Skeletal muscle tissue (tissue), 4 donors: ENCODE measurements at regions not wholly inside any gene's neighbourhood (a gene's known extent, or its start where the extent isn't known, plus 50 kb on each side); places are given as distances from the start of the nearest gene placed in this dataset. TPM values are rescaled to one million over a fixed set of nuclear protein-coding genes. Genes with fewer than 3 reads are reported as not detected.

Experiments
- H3K27ac ChIP-seq: one replicate; pipeline ENCODE4 v1.7.0; 2013; ENCODE audit warnings: mild to moderate bottlenecking, low read depth, low read length, inconsistent platforms
- H3K27me3 ChIP-seq, 3 donors: one replicate each; pipeline ENCODE4 v1.7.0; 2013; ENCODE audit warnings: low read length in 3 of 3; ENCODE audit not compliant: control insufficient read depth in 3 of 3, insufficient read depth in 3 of 3
- H3K36me3 ChIP-seq, 3 donors: one replicate each; pipeline ENCODE4 v1.7.0; 2013; ENCODE audit warnings: low read length in 3 of 3; ENCODE audit not compliant: control insufficient read depth in 3 of 3, insufficient read depth in 3 of 3
- H3K4me1 ChIP-seq, 3 donors: one replicate each; pipeline ENCODE4 v1.7.0; 2013; ENCODE audit warnings: low read length in 3 of 3, mild to moderate bottlenecking in 3 of 3; ENCODE audit not compliant: control insufficient read depth in 3 of 3, insufficient read depth in 3 of 3
- H3K4me3 ChIP-seq, 3 donors: one replicate each; pipeline ENCODE4 v1.7.0; 2013; ENCODE audit warnings: low read length in 3 of 3
- H3K9ac ChIP-seq, 3 donors: one replicate each; pipeline ENCODE4 v1.7.0; 2013; ENCODE audit warnings: low read length in 3 of 3, mild to moderate bottlenecking in 3 of 3, moderate library complexity in 2 of 3, low read depth in 1 of 3
- H3K9me3 ChIP-seq, 3 donors: one replicate each; pipeline ENCODE4 v1.7.0; 2013; ENCODE audit warnings: low read length in 3 of 3; ENCODE audit not compliant: control insufficient read depth in 3 of 3
- small RNA-seq: library from RNA; depleted of rRNA; stranded (forward); fragments of <200 nt; gene quantifications from one replicate; pipeline ENCODE3, GENCODE V24; 2014
- donor health status: Osteomylitis.

DNA sequence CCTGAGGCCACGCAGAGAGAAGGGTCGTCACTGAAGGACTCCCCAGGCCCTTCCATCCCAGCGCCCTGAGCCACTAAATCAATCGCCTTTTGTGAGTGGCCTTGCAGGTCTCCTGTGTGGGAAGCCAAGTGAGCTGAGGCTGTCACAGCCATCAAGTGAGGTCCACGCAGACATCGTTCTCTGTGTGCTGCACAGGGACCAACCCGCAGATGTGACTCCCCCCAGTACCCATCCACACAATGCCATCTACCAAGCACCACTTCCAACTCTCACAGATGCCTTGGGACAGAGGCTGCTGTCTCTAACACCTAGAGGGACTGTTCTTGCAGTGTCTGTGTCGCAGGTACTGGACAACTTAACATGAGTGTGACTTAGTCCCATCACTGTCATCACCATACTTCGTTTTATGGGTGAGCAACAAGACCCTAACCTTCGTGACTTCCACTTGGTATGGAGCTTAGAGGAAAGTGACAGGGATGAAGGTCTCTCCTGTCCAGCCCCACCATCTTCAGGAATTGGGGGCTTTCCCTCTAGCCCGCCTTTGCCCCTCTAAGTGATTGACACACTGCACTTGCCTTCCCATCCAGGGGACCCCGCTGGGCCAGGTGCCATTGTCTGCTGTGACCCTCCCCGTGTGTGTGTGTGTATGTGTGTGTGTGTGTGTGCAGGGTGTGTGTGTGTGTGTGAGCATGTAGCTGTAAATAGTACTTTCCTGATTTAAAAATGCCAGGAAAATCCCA lies 51.4 kb upstream of the TMEM72 start:
- Histone ChIP-seq H3K9ac (no peak overlapping the region), H3K27ac (no peak overlapping the region), H3K4me1 (peaks cover 10 to 12% (median 11%) of the 10 kb centered on the region in 3 donors)

GRCh38 chr10:44860811-44861736 lies 50.1 kb upstream of the TMEM72 start:
- peaks cover 2 to 17% (median 14%) of the 10 kb centered on the region in 3 donors for H3K27me3 ChIP-seq
- no peaks in the 10 kb centered on the region for H3K9me3 ChIP-seq
- H3K9ac ChIP-seq = no peak overlapping the region
- no peaks in the 10 kb centered on the region for H3K36me3 ChIP-seq
- no peak overlapping the region for H3K4me3 ChIP-seq
- no peak overlapping the region for H3K27ac ChIP-seq
- peaks cover 16 to 18% (median 17%) of the 10 kb centered on the region in 3 donors for H3K4me1 ChIP-seq

More for the DNA sequence above, 51.4 kb upstream of the TMEM72 start:
- H3K9me3 ChIP-seq = no peaks in the 10 kb centered on the region
- peaks cover 0 to 14% (median 14%) of the 10 kb centered on the region in 3 donors for H3K27me3 ChIP-seq
- H3K36me3 ChIP-seq = no peaks in the 10 kb centered on the region
- no peak overlapping the region for H3K4me3 ChIP-seq

Small RNA genes in the stretch of these regions (small RNA-seq; reads per million reads assigned to genes)
- gene AL356157.2 = not detected
